ENCODE measurements at regions not wholly inside any gene's neighbourhood (a gene's known extent, or its start where the extent isn't known, plus 50 kb on each side); places are given as distances from the start of the nearest gene placed in this dataset.

- Histone ChIP-seq H3K4me3 (no peak overlapping the region), H3K9me3 (no peaks in the 10 kb centered on the region), H3K27me3 (no peaks in the 10 kb centered on the region), H3K27ac (no peak overlapping the region), H3K4me1 (no peaks in the 10 kb centered on the region), H3K36me3 (no peaks in the 10 kb centered on the region)
- intact Hi-C loops (cut with DNase I): no loop called here
- TF ChIP-seq CTCF (IDR thresholded peaks at IDR 0.05): no peak
- DNase-seq (no peak), ATAC-seq (peak; percentile 34)
Measured at GRCh38 chr2:12050396-12050795, 304.0 kb downstream of the LPIN1 start.

- H3K4me3 ChIP-seq: no peak overlapping the region
- intact Hi-C loops (cut with DNase I): no loop called here
- no peaks in the 10 kb centered on the region for H3K4me1 ChIP-seq
- H3K36me3 ChIP-seq: no peaks in the 10 kb centered on the region
- no peak for TF ChIP-seq CTCF (IDR thresholded peaks at IDR 0.05)
- H3K27ac ChIP-seq: no peak overlapping the region
- ATAC-seq: no peak
- no peak for DNase-seq
- no peaks in the 10 kb centered on the region for H3K9me3 ChIP-seq
- H3K27me3 ChIP-seq: no peaks in the 10 kb centered on the region
Measured at GRCh38 chr2:12051831-12052230, 305.4 kb downstream of the LPIN1 start.

- Histone ChIP-seq H3K36me3 (no peaks in the 10 kb centered on the region), H3K27me3 (no peaks in the 10 kb centered on the region), H3K4me3 (no peak overlapping the region), H3K27ac (no peak overlapping the region), H3K4me1 (peaks cover 6% of the 10 kb centered on the region), H3K9me3 (no peaks in the 10 kb centered on the region)
- intact Hi-C loops (cut with DNase I): no loop called here
- DNase-seq: no peak
- ATAC-seq: no peak
- TF ChIP-seq CTCF (IDR thresholded peaks at IDR 0.05): no peak
Measured at GRCh38 chr2:12052796-12053195, 306.4 kb downstream of the LPIN1 start.

- intact Hi-C loops (cut with DNase I): no loop called here
- no peak for TF ChIP-seq CTCF (IDR thresholded peaks at IDR 0.05)
- no peaks in the 10 kb centered on the region for H3K27me3 ChIP-seq
- no peaks in the 10 kb centered on the region for H3K36me3 ChIP-seq
- no peaks in the 10 kb centered on the region for H3K9me3 ChIP-seq
- ATAC-seq: no peak
- no peak overlapping the region for H3K27ac ChIP-seq
- H3K4me3 ChIP-seq: no peak overlapping the region
- H3K4me1 ChIP-seq: peaks cover 6% of the 10 kb centered on the region
- no peak for DNase-seq
Measured at GRCh38 chr2:12054956-12055618, 308.7 kb downstream of the LPIN1 start.

- ATAC-seq: peak; percentile 78
- no peak for DNase-seq
- no peak overlapping the region for H3K4me3 ChIP-seq
- no peak for TF ChIP-seq CTCF (IDR thresholded peaks at IDR 0.05)
- peaks cover 6% of the 10 kb centered on the region for H3K4me1 ChIP-seq
- no peaks in the 10 kb centered on the region for H3K9me3 ChIP-seq
- H3K27ac ChIP-seq: no peak overlapping the region
- no peaks in the 10 kb centered on the region for H3K27me3 ChIP-seq
- intact Hi-C loops (cut with DNase I): no loop called here
- H3K36me3 ChIP-seq: no peaks in the 10 kb centered on the region
Measured at GRCh38 chr2:12057436-12058166, 311.2 kb downstream of the LPIN1 start.
